HUDEP-2 (cell line): ENCODE measurements at regions not wholly inside any gene's neighbourhood (a gene's known extent, or its start where the extent isn't known, plus 50 kb on each side); places are given as distances from the start of the nearest gene placed in this dataset.
"Not testable (repeated sequence)": the region's sequence is repeated elsewhere in the genome, so short reads cannot be mapped to it uniquely, and the experiment has no call there.

Source experiments
- DNase-seq, 76 experiments: peaks; one replicate each; lab custom pipeline; 2025; ENCODE audit not compliant: unreplicated experiment in 76 of 76; lab: John Stamatoyannopoulos, UW

DNA sequence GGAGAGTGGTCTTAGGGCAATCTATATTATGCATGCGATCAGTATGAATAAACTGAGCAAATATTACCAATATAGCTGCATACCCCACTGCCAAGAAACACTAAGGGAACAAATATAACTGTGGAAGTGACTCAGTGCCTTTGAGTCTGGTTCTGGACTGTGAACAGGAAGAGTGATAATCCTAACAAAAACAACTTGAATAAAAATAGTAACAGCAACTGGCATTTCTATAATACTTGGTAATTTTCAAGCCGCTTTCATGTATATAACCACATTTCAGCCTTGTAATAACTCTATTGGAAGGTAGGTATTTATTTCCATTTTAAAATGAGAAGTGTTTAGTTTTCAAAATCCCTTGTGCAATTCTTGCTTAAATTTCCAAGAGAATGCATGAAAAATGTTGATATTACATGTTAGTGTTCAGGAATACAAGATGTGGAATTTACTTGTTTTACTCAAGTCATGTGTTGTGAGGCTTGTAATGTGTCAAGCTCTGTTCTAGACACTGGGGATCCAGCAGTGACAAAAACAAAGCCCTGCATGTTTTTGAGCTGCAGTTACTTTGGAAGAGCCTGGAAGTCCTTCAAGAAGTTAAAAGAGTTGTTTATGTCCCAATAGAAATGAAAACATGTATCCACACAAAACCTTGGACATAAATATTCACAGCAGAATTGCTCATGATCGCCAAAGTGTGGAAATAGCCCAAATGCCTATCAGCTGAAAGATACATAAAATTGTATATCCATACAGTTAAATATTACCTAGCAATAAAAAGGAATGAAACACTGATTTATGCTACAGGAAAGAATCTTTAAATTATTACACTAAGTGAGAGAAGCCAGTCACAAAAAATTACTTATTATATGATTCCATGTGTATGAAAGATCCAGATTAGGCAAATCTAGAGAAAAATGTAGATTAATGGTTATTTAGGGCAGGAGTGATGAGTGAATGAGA is 338.1 kb upstream of the TMEM132C start:
- no peak for DNase-seq

DNA sequence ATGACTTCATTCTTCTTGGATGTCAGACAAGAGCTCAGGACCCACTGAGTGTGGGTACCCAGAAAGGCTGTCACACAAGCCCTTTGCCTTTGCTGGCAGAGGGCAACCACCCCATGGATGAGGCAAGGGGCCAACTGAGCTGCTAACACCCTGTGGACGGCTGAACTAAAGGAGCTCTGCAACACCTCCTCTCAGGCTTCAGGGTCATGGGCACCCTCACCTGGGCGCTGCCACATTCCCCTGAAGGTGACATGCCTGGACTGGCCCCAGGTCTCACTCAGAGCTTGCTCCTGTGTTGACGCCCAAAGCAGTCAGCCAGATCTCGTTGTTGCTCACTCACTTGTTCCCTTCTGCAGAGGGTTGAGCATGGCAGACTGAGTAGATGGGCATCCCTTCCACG is 336.8 kb upstream of the TMEM132C start:
- no peak for DNase-seq

GRCh38 chr12:127934409-127934808 is 332.6 kb upstream of the TMEM132C start:
- no peak for DNase-seq

GRCh38 chr12:127936463-127936862 is 330.5 kb upstream of the TMEM132C start:
- no peak for DNase-seq

DNA sequence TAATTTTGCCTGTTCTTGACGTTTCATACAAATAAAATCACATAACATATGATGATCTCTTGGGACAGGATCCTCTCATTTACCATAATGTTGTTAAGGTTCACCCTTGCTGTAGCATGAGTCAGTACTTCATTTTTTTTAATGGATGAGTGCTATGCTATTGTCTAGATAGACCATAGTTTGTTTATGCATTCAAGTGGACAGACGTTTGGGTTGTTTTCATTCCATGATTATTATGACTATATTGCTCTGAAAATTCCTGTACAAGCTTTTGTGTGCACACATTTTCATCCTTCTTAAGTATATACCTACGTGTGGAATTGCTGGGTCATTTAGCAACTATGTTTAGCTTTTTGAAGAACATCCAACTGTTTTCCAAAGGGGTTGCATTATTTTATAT is 325.6 kb upstream of the TMEM132C start:
- DNase-seq = no peak

DNA sequence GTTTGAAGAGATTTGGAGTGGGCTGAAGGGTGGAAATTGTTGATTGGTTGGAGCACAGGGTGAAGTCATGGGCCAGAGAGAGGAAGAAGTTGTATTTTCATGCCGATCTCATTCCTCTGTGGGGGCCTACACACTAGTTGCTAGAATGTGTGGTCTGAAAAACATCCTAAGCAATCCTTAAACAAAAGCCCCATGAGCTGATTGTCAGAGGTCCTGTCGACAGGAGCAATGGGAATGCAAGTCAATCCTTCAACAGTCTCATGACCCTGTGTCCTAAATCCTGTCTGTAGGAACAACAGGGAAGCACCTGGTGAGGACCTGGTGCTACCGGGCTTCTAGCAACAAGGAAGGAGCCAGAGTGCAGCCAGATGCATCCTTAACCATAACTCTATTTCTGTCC is 324.0 kb upstream of the TMEM132C start:
- DNase-seq = no peak

- no peak for DNase-seq
Observed at GRCh38 chr12:127943481-127944210, 323.3 kb upstream of the TMEM132C start.

DNA sequence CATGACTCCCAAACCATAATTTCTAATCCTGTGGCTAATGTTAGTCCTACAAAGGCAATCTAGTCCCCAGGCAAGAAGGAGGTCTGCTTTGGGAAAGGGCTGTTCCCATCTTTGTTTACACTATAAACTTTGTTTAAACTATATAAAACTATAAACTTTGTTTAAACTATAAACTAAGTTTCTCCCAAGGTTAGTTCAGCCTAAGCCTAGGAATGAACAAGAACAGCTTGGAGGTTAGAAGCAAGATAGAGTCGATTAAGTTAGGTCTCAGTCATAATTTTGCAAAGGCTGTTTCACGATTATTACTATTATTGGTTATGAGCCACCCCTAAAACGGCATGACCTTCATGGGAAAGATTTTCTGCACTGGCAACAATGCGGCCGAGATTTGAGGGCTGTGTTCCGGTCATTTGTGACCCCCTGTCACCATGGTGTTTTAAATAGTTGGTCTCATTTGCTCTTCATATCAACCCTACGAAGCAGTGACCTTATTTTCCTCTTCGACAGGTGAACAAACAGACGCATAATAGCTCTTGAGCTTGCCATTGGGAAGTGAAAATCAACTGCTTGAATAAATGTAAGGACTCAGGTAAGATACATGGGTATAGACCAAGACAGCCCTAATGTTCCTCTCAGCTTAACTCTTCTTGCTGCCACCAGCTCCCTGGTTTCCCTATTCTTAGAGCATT is 322.6 kb upstream of the TMEM132C start:
- no peak for DNase-seq

GRCh38 chr12:127957001-127957660 is 309.8 kb upstream of the TMEM132C start:
- DNase-seq = no peak

- DNase-seq = no peak
Observed at GRCh38 chr12:127962303-127962702, 304.7 kb upstream of the TMEM132C start.

DNA sequence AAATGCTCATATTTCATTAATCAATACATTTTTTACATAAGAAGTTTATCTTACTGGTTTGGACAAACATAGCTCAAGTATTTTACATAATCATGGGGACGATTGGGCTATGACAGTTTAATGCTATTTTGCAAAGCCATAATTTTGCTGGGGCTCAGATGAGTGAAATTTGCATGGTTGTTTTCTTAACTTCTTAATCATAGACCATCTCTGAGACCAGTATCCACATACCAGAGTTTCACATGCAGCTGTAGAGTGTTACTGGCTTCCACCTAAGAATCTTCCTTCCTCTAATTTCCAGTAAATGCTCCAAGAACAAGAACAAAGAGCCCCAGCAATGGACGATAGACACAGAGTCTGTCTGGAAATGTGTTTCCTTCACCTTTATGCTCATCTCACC is 303.0 kb upstream of the TMEM132C start:
- DNase-seq = no peak

DNA sequence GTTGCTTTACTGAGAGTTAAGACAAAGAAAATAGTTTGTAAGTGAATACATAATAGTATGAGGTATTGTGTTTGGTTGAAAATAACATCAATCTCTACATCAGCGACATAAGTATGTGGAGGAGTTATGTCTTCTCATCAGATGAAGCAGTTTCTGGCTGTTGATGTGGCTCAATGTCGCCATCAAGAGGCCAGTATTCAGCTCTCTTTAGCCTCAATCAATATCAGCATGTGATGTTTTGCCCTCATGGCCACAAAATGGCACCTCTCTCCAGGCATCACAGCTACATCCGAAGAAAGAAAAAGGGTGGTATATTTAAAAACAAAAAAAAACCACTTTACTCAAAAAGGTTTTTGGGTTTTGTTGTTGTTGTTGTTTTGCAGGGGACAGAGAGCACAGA is 302.3 kb upstream of the TMEM132C start:
- peak in 2 of 76 experiments; percentile 1 to 4 for DNase-seq

DNA sequence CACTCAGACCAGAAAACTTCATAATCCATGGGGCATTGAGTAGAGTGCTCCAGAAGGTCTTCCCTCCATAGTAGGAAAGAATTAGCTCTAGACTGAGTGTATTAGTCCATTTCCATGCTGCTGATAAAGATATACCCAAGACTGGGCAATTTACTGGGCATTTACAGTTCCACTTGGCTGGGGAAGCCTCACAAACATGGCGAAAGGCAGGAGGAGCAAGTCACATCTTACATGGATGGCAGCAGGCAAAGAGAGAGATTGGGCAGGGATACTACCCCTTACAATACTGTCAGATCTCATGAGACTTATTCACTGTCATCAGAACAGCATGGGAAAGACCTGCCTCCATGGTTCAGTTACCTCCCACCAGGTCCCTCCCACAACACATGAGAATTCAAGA is 300.6 kb upstream of the TMEM132C start:
- no peak for DNase-seq

DNA sequence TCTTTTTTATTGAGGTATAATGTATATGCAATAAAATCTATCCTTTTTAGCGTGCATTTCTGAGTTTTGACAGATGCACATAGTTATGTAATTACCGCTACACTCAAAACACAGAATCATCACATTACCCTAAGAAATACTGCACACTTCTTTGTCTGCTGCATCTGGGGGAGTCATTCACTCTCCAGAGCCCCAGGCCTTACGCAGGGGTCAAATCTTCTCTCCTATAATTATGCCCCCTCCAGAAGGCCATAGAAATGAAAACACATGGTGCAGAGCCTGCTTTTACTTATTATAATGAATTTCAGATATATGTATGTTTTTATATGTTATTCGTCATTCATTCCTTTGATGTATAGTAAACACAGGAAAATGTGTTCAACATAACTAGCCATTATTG is 296.5 kb upstream of the TMEM132C start:
- DNase-seq = no peak

- DNase-seq = no peak
Observed at GRCh38 chr12:127980585-127980984, 286.4 kb upstream of the TMEM132C start.

- DNase-seq = no peak
Observed at GRCh38 chr12:127981875-127982274, 285.1 kb upstream of the TMEM132C start.

GRCh38 chr12:127983213-127983791 is 283.7 kb upstream of the TMEM132C start:
- DNase-seq = not testable (repeated sequence)

GRCh38 chr12:127984386-127985055 is 282.4 kb upstream of the TMEM132C start:
- no peak for DNase-seq

DNA sequence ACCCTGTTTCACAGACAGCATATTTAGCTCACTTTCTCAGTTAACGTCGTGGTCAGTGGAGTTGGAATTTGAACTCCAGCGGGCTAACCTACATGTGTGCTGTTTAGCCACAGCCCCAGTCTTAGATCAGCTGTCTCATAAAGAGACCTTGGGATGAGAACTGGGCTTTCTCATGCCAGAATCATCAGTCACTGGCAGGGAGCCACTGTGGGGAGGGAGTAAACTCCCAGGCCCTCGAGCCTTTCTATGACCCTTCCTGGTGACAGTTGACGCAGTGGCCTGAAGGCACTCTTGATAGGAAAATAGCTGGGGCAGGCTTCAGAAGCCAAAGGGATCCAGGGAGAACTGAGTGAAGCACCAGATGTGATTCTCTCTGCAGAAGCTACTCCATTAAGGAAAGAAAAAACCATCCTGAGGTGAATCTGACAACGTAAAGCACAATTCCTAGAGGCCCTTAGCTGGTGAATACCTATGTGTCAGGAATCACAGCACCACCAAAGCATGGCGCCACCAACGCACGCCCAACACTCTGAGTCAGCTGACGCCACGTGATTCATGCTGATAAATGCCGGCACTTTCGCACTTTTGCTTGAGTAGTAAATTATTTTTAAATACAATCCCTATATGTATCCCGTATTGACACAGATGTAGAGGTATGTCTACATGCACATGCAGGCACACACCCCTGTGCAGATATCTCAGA is 279.6 kb upstream of the TMEM132C start:
- DNase-seq = no peak
